ENCODE measurements at regions not wholly inside any gene's neighbourhood (a gene's known extent, or its start where the extent isn't known, plus 50 kb on each side); places are given as distances from the start of the nearest gene placed in this dataset.

DNA sequence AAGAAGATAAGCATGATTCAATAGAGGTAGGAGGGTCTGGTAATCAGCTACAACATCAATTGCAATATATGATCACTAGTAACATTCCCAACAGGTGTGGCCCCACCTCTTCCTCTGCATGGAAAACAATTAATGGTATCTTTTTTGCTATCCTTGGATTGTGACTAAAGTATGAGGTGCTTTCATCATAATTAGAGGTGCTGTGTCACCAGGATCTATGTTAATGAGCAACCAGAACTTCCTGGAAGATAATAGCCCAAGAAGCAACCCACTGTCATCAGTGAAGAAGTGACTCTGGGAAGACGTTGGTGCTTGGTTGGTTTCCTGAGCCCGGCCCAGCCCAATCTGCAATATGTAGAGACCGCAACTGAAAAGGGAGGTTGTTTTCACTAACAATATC lies 167.2 kb downstream of the SETD4 start:
- no peaks in the 10 kb centered on the region for H3K36me3 Mint-ChIP-seq
- no peak for DNase-seq
- H3K4me1 Mint-ChIP-seq = no peaks in the 10 kb centered on the region
- Histone ChIP-seq H3K27me3 (ENCODE audit: control insufficient read depth, insufficient read depth, low read length) (no peaks in the 10 kb centered on the region), H3K36me3 (ENCODE audit: control insufficient read depth, insufficient read depth, low read length) (no peaks in the 10 kb centered on the region), H3K4me1 (ENCODE audit: control insufficient read depth, insufficient read depth, low read length) (no peaks in the 10 kb centered on the region), H3K27ac (ENCODE audit: low read length) (no peak overlapping the region), H3K9me3 (ENCODE audit: control insufficient read depth, insufficient read depth, low read length) (no peaks in the 10 kb centered on the region), H3K4me3 (ENCODE audit: low read length) (no peak overlapping the region)
- WGBS (ENCODE audit: insufficient coverage) = 94% methylated on average over 3 of the region's 3 CpGs
- TF ChIP-seq, protein P1, sequence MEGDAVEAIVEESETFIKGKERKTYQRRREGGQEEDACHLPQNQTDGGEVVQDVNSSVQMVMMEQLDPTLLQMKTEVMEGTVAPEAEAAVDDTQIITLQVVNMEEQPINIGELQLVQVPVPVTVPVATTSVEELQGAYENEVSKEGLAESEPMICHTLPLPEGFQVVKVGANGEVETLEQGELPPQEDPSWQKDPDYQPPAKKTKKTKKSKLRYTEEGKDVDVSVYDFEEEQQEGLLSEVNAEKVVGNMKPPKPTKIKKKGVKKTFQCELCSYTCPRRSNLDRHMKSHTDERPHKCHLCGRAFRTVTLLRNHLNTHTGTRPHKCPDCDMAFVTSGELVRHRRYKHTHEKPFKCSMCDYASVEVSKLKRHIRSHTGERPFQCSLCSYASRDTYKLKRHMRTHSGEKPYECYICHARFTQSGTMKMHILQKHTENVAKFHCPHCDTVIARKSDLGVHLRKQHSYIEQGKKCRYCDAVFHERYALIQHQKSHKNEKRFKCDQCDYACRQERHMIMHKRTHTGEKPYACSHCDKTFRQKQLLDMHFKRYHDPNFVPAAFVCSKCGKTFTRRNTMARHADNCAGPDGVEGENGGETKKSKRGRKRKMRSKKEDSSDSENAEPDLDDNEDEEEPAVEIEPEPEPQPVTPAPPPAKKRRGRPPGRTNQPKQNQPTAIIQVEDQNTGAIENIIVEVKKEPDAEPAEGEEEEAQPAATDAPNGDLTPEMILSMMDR (IDR thresholded peaks at IDR 0.05) = no peak
- H3K4me3 Mint-ChIP-seq = no peak overlapping the region
- peaks cover 8 to 30% of the 10 kb centered on the region in 2 donors for H3K27me3 Mint-ChIP-seq (ENCODE audit: low read depth in 2 of 2)
- intact Hi-C loops (cut with micrococcal nuclease) = no loop called here
- H3K27ac Mint-ChIP-seq = no peak overlapping the region
- no peaks in the 10 kb centered on the region for H3K9me3 Mint-ChIP-seq
- no peak for ATAC-seq

DNA sequence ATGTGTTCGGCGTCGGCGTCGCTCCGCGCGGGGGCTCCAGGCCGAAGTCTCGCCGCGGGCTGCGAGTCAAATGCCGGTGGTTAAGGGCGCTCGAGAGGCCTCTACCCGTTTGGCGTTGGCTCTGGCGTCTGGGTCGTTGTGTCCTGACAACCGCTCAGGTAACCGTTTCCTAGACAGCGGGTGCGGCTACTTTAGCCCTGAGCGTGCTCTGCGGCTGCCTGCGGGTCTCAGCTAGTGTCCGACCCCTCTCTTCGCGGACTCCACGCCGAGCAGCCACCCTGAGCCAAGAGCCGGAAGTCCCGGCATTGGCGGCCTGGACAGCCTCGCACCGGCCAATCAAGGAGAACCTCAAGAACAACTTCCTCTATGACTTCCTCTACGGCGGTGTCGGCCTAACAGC lies 173.4 kb downstream of the SETD4 start:
- H3K9me3 Mint-ChIP-seq = no peaks in the 10 kb centered on the region
- DNase-seq (no peak), ATAC-seq (no peak)
- H3K4me3 Mint-ChIP-seq = no peak overlapping the region
- Histone ChIP-seq H3K27me3 (ENCODE audit: control insufficient read depth, insufficient read depth, low read length) (no peaks in the 10 kb centered on the region), H3K4me1 (ENCODE audit: control insufficient read depth, insufficient read depth, low read length) (no peaks in the 10 kb centered on the region), H3K9me3 (ENCODE audit: control insufficient read depth, insufficient read depth, low read length) (no peaks in the 10 kb centered on the region), H3K36me3 (ENCODE audit: control insufficient read depth, insufficient read depth, low read length) (no peaks in the 10 kb centered on the region), H3K27ac (ENCODE audit: low read length) (no peak overlapping the region), H3K4me3 (ENCODE audit: low read length) (no peak overlapping the region)
- no peaks in the 10 kb centered on the region for H3K36me3 Mint-ChIP-seq
- no peaks in the 10 kb centered on the region for H3K4me1 Mint-ChIP-seq
- intact Hi-C loops (cut with micrococcal nuclease) = no loop called here
- no peak overlapping the region for H3K27ac Mint-ChIP-seq
- peaks cover 12 to 33% of the 10 kb centered on the region in 2 donors for H3K27me3 Mint-ChIP-seq (ENCODE audit: low read depth in 2 of 2)
- TF ChIP-seq, protein P1 (IDR thresholded peaks at IDR 0.05) = no peak
- WGBS (ENCODE audit: insufficient coverage) = 95% methylated on average over 40 of the region's 40 CpGs

DNA sequence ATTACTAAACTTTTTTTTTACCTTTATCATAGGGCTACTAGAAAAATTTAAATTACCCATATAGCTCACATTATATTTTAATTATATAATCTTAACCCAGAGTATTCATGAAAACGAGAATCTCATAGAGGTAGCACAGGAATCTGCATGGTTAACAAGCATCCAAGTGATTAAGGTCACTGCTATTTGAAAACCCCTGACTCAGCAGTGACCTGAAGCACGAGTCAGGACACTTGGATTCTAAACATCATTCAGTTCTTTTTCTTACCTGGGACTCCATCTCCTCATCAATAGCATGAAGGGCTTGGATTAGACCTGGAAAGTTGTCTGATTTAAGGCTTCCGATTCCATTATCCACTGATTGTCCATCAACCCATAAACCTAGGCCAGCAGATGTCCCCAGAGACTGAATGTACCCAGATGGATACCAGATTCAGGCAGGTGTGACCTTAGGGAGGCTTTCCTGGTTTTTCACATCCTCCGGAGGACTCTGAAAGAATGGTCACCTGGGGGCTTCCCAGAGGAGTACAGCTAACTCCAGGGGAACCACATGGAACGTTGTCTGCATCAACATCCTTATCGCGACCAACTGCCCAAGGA lies 174.3 kb downstream of the SETD4 start:
- Mint-ChIP-seq H3K36me3 (no peaks in the 10 kb centered on the region), H3K27ac (no peak overlapping the region), H3K9me3 (no peaks in the 10 kb centered on the region), H3K27me3 (ENCODE audit: low read depth in 2 of 2) (peaks cover 9 to 38% of the 10 kb centered on the region in 2 donors), H3K4me3 (no peak overlapping the region), H3K4me1 (no peaks in the 10 kb centered on the region)
- intact Hi-C loops (cut with micrococcal nuclease) = no loop called here
- H3K4me1 ChIP-seq (ENCODE audit: control insufficient read depth, insufficient read depth, low read length) = no peaks in the 10 kb centered on the region
- no peaks in the 10 kb centered on the region for H3K36me3 ChIP-seq (ENCODE audit: control insufficient read depth, insufficient read depth, low read length)
- no peak for ATAC-seq
- WGBS (ENCODE audit: insufficient coverage) = 91% methylated on average over 6 of the region's 7 CpGs
- no peak for DNase-seq
- H3K9me3 ChIP-seq (ENCODE audit: control insufficient read depth, insufficient read depth, low read length) = no peaks in the 10 kb centered on the region
- H3K27me3 ChIP-seq (ENCODE audit: control insufficient read depth, insufficient read depth, low read length) = no peaks in the 10 kb centered on the region
- no peak overlapping the region for H3K27ac ChIP-seq (ENCODE audit: low read length)
- no peak overlapping the region for H3K4me3 ChIP-seq (ENCODE audit: low read length)
- TF ChIP-seq, protein P1 (IDR thresholded peaks at IDR 0.05) = no peak

DNA sequence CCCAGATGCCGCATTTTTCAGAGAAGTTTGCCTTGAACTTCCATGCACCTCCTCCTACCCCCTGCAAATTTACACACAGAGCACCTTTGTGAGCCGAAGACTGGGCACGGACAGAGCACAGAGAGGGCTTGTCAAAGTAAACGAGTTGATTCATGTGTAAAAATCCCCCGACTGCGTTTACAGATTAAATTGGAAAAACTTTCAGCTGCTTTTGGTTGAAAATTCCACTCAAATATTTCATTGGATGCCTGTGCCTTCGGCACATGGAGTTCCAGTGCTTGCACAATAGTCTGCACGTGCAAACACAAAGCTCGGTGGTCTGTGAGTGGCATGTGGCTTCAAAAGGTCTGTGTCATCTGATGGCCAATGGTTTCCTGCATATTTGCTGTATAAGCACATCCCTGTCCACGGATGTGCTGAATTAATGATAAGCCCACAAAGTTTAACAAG lies 177.5 kb downstream of the SETD4 start:
- no peak overlapping the region for H3K27ac Mint-ChIP-seq
- Histone ChIP-seq H3K27ac (ENCODE audit: low read length) (no peak overlapping the region), H3K9me3 (ENCODE audit: control insufficient read depth, insufficient read depth, low read length) (no peaks in the 10 kb centered on the region), H3K4me3 (ENCODE audit: low read length) (no peak overlapping the region), H3K36me3 (ENCODE audit: control insufficient read depth, insufficient read depth, low read length) (no peaks in the 10 kb centered on the region), H3K4me1 (ENCODE audit: control insufficient read depth, insufficient read depth, low read length) (no peaks in the 10 kb centered on the region), H3K27me3 (ENCODE audit: control insufficient read depth, insufficient read depth, low read length) (no peaks in the 10 kb centered on the region)
- TF ChIP-seq, protein P1 (IDR thresholded peaks at IDR 0.05) = no peak
- intact Hi-C loops (cut with micrococcal nuclease) = no loop called here
- no peak for DNase-seq
- no peaks in the 10 kb centered on the region for H3K36me3 Mint-ChIP-seq
- no peak for ATAC-seq
- 78% methylated on average over 10 of the region's 10 CpGs for WGBS (ENCODE audit: insufficient coverage)
- peaks cover 7 to 41% of the 10 kb centered on the region in 2 donors for H3K27me3 Mint-ChIP-seq (ENCODE audit: low read depth in 2 of 2)
- H3K4me1 Mint-ChIP-seq = no peaks in the 10 kb centered on the region
- no peak overlapping the region for H3K4me3 Mint-ChIP-seq
- no peaks in the 10 kb centered on the region for H3K9me3 Mint-ChIP-seq

All from natural killer cell (primary cell).